Mucosa of stomach (tissue), 1 donor: ENCODE measurements at regions not wholly inside any gene's neighbourhood (a gene's known extent, or its start where the extent isn't known, plus 50 kb on each side); places are given as distances from the start of the nearest gene placed in this dataset.
"Not testable (repeated sequence)": the region's sequence is repeated elsewhere in the genome, so short reads cannot be mapped to it uniquely, and the experiment has no call there.

Experiments used
- H3K27me3 ChIP-seq: one replicate; pipeline ENCODE4 v1.7.0; 2013; ENCODE audit warnings: mild to moderate bottlenecking, low read length; ENCODE audit not compliant: control insufficient read depth, insufficient read depth
- H3K36me3 ChIP-seq: one replicate; pipeline ENCODE4 v1.7.0; 2013; ENCODE audit warnings: low read length; ENCODE audit not compliant: control insufficient read depth, insufficient read depth
- H3K4me1 ChIP-seq: one replicate; pipeline ENCODE4 v1.7.0; 2013; ENCODE audit warnings: mild to moderate bottlenecking, low read length; ENCODE audit not compliant: control insufficient read depth, insufficient read depth
- H3K4me3 ChIP-seq: one replicate; pipeline ENCODE4 v1.7.0; 2013; ENCODE audit warnings: low read length
- H3K9ac ChIP-seq: one replicate; pipeline ENCODE4 v1.7.0; 2013; ENCODE audit warnings: mild to moderate bottlenecking, low read length, moderate library complexity
- H3K9me3 ChIP-seq: one replicate; pipeline ENCODE4 v1.7.0; 2013; ENCODE audit warnings: mild to moderate bottlenecking, low read length, moderate library complexity; ENCODE audit not compliant: control insufficient read depth
- donor health status: Pancreatic carcinoma.

- H3K9ac ChIP-seq: no peak overlapping the region
- H3K4me1 ChIP-seq: no peaks in the 10 kb centered on the region
- H3K36me3 ChIP-seq: no peaks in the 10 kb centered on the region
- no peaks in the 10 kb centered on the region for H3K9me3 ChIP-seq
- H3K4me3 ChIP-seq: no peak overlapping the region
- no peaks in the 10 kb centered on the region for H3K27me3 ChIP-seq
Observed at GRCh38 chr13:44844786-44845185, 144.5 kb downstream of the NUFIP1 start.

GRCh38 chr13:44843403-44843802, 145.9 kb downstream of the NUFIP1 start:
- H3K9ac ChIP-seq: no peak overlapping the region
- H3K4me1 ChIP-seq: no peaks in the 10 kb centered on the region
- H3K36me3 ChIP-seq: no peaks in the 10 kb centered on the region
- no peak overlapping the region for H3K4me3 ChIP-seq
- H3K27me3 ChIP-seq: no peaks in the 10 kb centered on the region
- H3K9me3 ChIP-seq: no peaks in the 10 kb centered on the region

GRCh38 chr13:44842158-44842557, 147.1 kb downstream of the NUFIP1 start:
- Histone ChIP-seq H3K4me1 (no peaks in the 10 kb centered on the region), H3K36me3 (no peaks in the 10 kb centered on the region), H3K9me3 (no peaks in the 10 kb centered on the region), H3K27me3 (no peaks in the 10 kb centered on the region), H3K4me3 (no peak overlapping the region), H3K9ac (no peak overlapping the region)

- Histone ChIP-seq H3K9ac (no peak overlapping the region), H3K4me3 (no peak overlapping the region), H3K4me1 (no peaks in the 10 kb centered on the region), H3K36me3 (no peaks in the 10 kb centered on the region), H3K9me3 (no peaks in the 10 kb centered on the region), H3K27me3 (no peaks in the 10 kb centered on the region)
Observed at GRCh38 chr13:44840131-44840530, 149.1 kb downstream of the NUFIP1 start.

- Histone ChIP-seq H3K36me3 (no peaks in the 10 kb centered on the region), H3K4me3 (no peak overlapping the region), H3K9me3 (no peaks in the 10 kb centered on the region), H3K27me3 (no peaks in the 10 kb centered on the region), H3K9ac (no peak overlapping the region), H3K4me1 (no peaks in the 10 kb centered on the region)
Observed at GRCh38 chr13:44837250-44837649, 152.0 kb downstream of the NUFIP1 start.

GRCh38 chr13:44834404-44834803, 154.9 kb downstream of the NUFIP1 start:
- no peaks in the 10 kb centered on the region for H3K4me1 ChIP-seq
- no peak overlapping the region for H3K9ac ChIP-seq
- no peaks in the 10 kb centered on the region for H3K36me3 ChIP-seq
- H3K27me3 ChIP-seq: no peaks in the 10 kb centered on the region
- no peak overlapping the region for H3K4me3 ChIP-seq
- no peaks in the 10 kb centered on the region for H3K9me3 ChIP-seq

- no peak overlapping the region for H3K4me3 ChIP-seq
Observed at GRCh38 chr13:44833626-44834025, 155.6 kb downstream of the NUFIP1 start.

GRCh38 chr13:44833139-44833538, 156.1 kb downstream of the NUFIP1 start:
- no peak overlapping the region for H3K9ac ChIP-seq
- no peaks in the 10 kb centered on the region for H3K36me3 ChIP-seq
- no peaks in the 10 kb centered on the region for H3K27me3 ChIP-seq
- no peak overlapping the region for H3K4me3 ChIP-seq
- H3K4me1 ChIP-seq: no peaks in the 10 kb centered on the region
- no peaks in the 10 kb centered on the region for H3K9me3 ChIP-seq

More at GRCh38 chr13:44833626-44834025, 155.6 kb downstream of the NUFIP1 start:
- Histone ChIP-seq H3K9ac (no peak overlapping the region), H3K9me3 (no peaks in the 10 kb centered on the region), H3K36me3 (no peaks in the 10 kb centered on the region), H3K27me3 (no peaks in the 10 kb centered on the region), H3K4me1 (no peaks in the 10 kb centered on the region)

- Histone ChIP-seq H3K4me3 (no peak overlapping the region), H3K27me3 (no peaks in the 10 kb centered on the region), H3K36me3 (no peaks in the 10 kb centered on the region), H3K9ac (no peak overlapping the region), H3K4me1 (no peaks in the 10 kb centered on the region), H3K9me3 (no peaks in the 10 kb centered on the region)
Observed at GRCh38 chr13:44826591-44827350, 162.5 kb downstream of the NUFIP1 start.

- no peaks in the 10 kb centered on the region for H3K9me3 ChIP-seq
- H3K4me3 ChIP-seq: no peak overlapping the region
- H3K36me3 ChIP-seq: no peaks in the 10 kb centered on the region
- H3K27me3 ChIP-seq: no peaks in the 10 kb centered on the region
- no peak overlapping the region for H3K9ac ChIP-seq
- H3K4me1 ChIP-seq: no peaks in the 10 kb centered on the region
Observed at GRCh38 chr13:44825953-44826352, 163.3 kb downstream of the NUFIP1 start.

- not testable (repeated sequence) for H3K36me3 ChIP-seq, H3K27me3 ChIP-seq, H3K9me3 ChIP-seq, H3K4me3 ChIP-seq, H3K4me1 ChIP-seq, H3K9ac ChIP-seq
Observed at GRCh38 chr13:44823555-44823954, 165.7 kb downstream of the NUFIP1 start.

- Histone ChIP-seq H3K4me1 (no peaks in the 10 kb centered on the region), H3K27me3 (no peaks in the 10 kb centered on the region), H3K9me3 (no peaks in the 10 kb centered on the region), H3K4me3 (no peak overlapping the region), H3K36me3 (no peaks in the 10 kb centered on the region), H3K9ac (no peak overlapping the region)
Observed at GRCh38 chr13:44822291-44822690, 167.0 kb downstream of the NUFIP1 start.

GRCh38 chr13:44819772-44820171, 169.5 kb downstream of the NUFIP1 start:
- H3K27me3 ChIP-seq: no peaks in the 10 kb centered on the region
- no peak overlapping the region for H3K4me3 ChIP-seq
- H3K9me3 ChIP-seq: no peaks in the 10 kb centered on the region
- H3K9ac ChIP-seq: no peak overlapping the region
- no peaks in the 10 kb centered on the region for H3K4me1 ChIP-seq
- no peaks in the 10 kb centered on the region for H3K36me3 ChIP-seq
